Endothelial cell (in vitro differentiated cells): ENCODE measurements at regions not wholly inside any gene's neighbourhood (a gene's known extent, or its start where the extent isn't known, plus 50 kb on each side); places are given as distances from the start of the nearest gene placed in this dataset.

Source experiments
- DNase-seq: peaks from one replicate; pipeline ENCODE4 v3.0.0; 2021; ENCODE audit warnings: low spot score
- H3K27ac Mint-ChIP-seq: one replicate; pipeline ENCODE4 v1.8.0; 2021; ENCODE audit warnings: mixed read lengths, inconsistent platforms; ENCODE audit not compliant: unreplicated experiment
- H3K27me3 Mint-ChIP-seq: one replicate; pipeline ENCODE4 v1.8.0; 2021; ENCODE audit warnings: mild to moderate bottlenecking, moderate library complexity, mixed read lengths, inconsistent platforms; ENCODE audit not compliant: unreplicated experiment
- H3K36me3 Mint-ChIP-seq: one replicate; pipeline ENCODE4 v1.8.0; 2021; ENCODE audit warnings: mild to moderate bottlenecking, low read depth, mixed read lengths, inconsistent platforms; ENCODE audit not compliant: unreplicated experiment
- H3K4me1 Mint-ChIP-seq: one replicate; pipeline ENCODE4 v1.8.0; 2021; ENCODE audit warnings: mild to moderate bottlenecking, mixed read lengths, inconsistent platforms; ENCODE audit not compliant: unreplicated experiment
- H3K4me3 Mint-ChIP-seq: one replicate; pipeline ENCODE4 v1.8.0; 2021; ENCODE audit warnings: mild to moderate bottlenecking, mixed read lengths, inconsistent platforms; ENCODE audit not compliant: unreplicated experiment
- H3K9me3 Mint-ChIP-seq: one replicate; pipeline ENCODE4 v1.8.0; 2021; ENCODE audit warnings: mixed read lengths, inconsistent platforms; ENCODE audit not compliant: unreplicated experiment
- TF ChIP-seq, protein P1 (sequence below): fragments of 200-600 bp; sonication (generic); IDR thresholded peaks from one replicate; pipeline ENCODE4 v1.5.0; 2021; ENCODE audit warnings: antibody characterized with exemption; ENCODE audit not compliant: unreplicated experiment

DNA sequence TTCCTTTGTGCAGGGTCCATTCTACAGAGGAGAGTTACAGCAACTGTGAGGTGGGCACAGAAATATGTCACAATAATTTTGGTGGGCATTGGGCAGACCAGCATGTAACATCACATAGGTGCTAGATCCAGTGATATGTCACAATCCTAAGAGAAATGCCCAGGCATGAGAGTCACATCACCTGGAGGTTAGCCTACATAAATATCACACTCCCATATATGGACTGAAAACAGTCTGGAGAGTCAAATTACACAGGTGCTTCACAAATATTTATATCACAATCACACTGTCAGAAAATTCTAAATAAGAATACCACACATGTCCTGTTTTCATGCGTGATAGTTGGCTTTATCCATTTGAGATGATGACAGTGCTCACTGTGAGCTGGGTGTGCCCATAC is 903.7 kb upstream of the AMELY start:
- Mint-ChIP-seq H3K4me3 (no peak overlapping the region), H3K27ac (no peak overlapping the region), H3K9me3 (no peaks in the 10 kb centered on the region), H3K36me3 (no peaks in the 10 kb centered on the region), H3K27me3 (no peaks in the 10 kb centered on the region), H3K4me1 (no peaks in the 10 kb centered on the region)
- TF ChIP-seq, protein P1, sequence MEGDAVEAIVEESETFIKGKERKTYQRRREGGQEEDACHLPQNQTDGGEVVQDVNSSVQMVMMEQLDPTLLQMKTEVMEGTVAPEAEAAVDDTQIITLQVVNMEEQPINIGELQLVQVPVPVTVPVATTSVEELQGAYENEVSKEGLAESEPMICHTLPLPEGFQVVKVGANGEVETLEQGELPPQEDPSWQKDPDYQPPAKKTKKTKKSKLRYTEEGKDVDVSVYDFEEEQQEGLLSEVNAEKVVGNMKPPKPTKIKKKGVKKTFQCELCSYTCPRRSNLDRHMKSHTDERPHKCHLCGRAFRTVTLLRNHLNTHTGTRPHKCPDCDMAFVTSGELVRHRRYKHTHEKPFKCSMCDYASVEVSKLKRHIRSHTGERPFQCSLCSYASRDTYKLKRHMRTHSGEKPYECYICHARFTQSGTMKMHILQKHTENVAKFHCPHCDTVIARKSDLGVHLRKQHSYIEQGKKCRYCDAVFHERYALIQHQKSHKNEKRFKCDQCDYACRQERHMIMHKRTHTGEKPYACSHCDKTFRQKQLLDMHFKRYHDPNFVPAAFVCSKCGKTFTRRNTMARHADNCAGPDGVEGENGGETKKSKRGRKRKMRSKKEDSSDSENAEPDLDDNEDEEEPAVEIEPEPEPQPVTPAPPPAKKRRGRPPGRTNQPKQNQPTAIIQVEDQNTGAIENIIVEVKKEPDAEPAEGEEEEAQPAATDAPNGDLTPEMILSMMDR, result no peak
- DNase-seq, result no peak

DNA sequence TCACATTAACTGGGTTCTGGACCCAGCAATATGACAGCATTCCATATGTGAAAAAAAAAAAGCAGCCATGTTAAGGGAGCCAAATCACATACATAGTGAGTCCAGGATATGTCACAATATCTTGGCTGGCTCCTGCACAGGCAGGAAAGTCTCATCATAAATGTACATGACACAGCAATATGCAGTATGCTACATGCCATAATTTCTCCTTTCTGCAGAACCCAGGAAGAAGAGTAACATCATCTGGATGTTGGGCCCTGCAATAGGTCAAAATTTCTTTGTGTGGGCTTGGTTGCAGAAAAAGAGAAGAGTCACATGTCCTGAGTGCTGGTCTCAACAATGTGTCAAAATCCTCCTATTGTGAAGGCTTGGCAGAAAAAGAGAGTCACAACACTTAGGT is 902.8 kb upstream of the AMELY start:
- Mint-ChIP-seq H3K27me3 (no peaks in the 10 kb centered on the region), H3K9me3 (no peaks in the 10 kb centered on the region), H3K36me3 (no peaks in the 10 kb centered on the region), H3K4me3 (no peak overlapping the region), H3K4me1 (no peaks in the 10 kb centered on the region), H3K27ac (no peak overlapping the region)
- DNase-seq, result no peak
- TF ChIP-seq, protein P1, result no peak

DNA sequence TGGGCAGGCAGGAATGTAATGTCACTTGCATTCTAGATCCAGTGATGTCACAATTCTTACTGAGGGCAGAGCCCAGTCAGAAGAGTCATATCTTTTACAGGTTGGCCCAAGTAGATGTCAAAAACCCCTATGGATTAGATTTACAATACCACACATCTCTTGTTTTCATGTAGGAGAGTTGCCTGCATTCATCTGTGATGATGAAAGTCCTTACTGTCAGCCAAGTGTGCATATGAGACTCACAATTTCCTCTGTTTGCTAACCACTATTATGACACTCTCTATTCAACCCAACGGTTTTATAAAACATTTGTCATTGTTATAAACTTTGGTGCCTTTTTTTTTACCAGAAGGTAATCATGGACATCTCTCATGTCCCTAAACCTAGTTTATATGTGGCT is 898.8 kb upstream of the AMELY start:
- Mint-ChIP-seq H3K27ac (no peak overlapping the region), H3K4me1 (no peaks in the 10 kb centered on the region), H3K4me3 (no peak overlapping the region), H3K9me3 (no peaks in the 10 kb centered on the region), H3K36me3 (no peaks in the 10 kb centered on the region), H3K27me3 (no peaks in the 10 kb centered on the region)
- TF ChIP-seq, protein P1, result no peak
- no peak for DNase-seq

DNA sequence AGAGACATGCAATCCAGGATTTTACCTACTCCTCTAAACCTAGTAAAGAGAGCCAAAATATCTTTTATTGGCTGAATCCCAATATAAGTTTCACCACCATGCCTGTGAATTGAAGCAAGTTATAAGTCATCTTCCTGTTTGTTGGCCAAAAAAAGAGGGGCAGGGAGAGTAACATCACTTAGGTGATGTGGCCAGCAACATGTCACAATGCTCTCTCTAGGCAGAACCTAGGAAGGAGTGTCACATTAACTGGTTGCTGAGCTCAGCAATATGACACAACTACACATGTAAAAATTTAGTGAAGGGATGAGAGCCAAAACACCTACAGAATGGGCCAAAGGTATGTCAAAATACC is 895.9 kb upstream of the AMELY start:
- DNase-seq, result no peak
- H3K9me3 Mint-ChIP-seq, result no peaks in the 10 kb centered on the region
- H3K4me3 Mint-ChIP-seq, result no peak overlapping the region
- no peaks in the 10 kb centered on the region for H3K27me3 Mint-ChIP-seq
- TF ChIP-seq, protein P1, result no peak
- no peaks in the 10 kb centered on the region for H3K36me3 Mint-ChIP-seq
- H3K27ac Mint-ChIP-seq, result no peak overlapping the region
- H3K4me1 Mint-ChIP-seq, result no peaks in the 10 kb centered on the region

DNA sequence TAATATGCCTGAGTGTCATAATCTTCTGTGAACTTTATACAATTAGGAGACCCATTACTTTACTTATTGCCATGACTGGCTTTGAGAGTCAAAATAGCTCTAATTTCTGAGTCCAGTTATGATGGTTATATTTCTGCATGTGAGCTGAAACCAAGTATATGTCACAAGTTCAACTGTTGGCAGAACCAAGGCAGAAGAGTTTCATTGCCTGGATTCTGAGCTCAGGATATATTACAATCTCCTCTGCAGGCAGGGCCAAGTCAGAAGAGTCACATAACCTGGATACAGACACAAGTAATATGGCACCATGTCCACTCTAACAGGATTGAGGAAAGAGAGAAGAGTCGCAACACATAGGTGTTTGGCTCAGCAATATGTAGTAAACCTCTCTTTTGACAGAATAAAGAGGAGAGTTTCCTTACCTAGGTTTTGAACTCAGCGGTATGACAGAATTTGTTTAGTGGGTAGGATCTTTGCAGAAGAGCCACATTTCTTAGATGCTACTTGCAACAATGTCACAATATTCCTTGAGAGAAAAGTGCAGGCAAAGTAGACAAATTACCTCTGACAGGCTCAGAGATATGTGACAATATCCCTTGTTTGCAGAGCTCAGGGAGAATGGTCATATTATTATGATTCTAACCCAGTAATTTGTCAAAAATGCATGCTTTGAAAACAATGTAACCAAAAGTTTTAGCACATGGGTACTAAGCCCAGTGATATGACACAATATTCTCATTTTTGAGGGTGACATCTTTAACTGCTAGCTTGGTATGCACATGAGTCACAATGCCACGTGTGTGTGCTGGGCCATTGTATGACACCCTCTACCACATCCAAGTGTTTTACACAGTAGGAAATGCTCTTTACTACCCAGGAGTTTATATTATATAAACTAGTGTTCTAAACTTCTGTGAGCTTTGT is 895.3 kb upstream of the AMELY start:
- Mint-ChIP-seq H3K36me3 (no peaks in the 10 kb centered on the region), H3K9me3 (no peaks in the 10 kb centered on the region), H3K27me3 (no peaks in the 10 kb centered on the region), H3K4me3 (no peak overlapping the region), H3K27ac (no peak overlapping the region), H3K4me1 (no peaks in the 10 kb centered on the region)
- DNase-seq, result no peak
- TF ChIP-seq, protein P1, result no peak
